ENCODE measurements at regions not wholly inside any gene's neighbourhood (a gene's known extent, or its start where the extent isn't known, plus 50 kb on each side); places are given as distances from the start of the nearest gene placed in this dataset.

DNA sequence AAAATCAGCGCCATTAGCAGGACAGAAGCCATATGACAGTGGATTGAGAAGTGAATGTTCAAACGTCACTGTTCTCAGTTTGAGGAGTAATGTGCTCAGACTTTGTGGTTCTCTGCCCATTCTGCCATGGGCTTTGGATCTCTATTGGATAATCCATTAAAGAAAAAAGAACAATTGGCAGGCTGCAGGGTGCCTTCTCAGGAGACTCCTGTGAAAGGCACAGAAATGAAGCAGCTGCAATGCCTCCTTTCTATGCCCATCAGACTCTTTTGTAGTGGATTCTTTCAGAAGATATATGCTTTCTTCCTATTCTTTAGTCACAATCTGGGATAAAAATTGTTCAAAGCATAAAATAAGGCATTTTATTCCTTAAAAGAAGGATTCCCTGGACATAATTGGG lies 506.9 kb upstream of the KLHL29 start:
- ChIA-PET CTCF (ENCODE audit: low intra/inter-chr PET ratio, low total read pairs) (no interaction called here), POLR2A (no interaction called here)
- in situ Hi-C loops (cut with HindIII; ENCODE audit: extremely low pct_ligation_motif_present, low pct_unique_long_range_greater_than_20kb): no loop called here
- Histone ChIP-seq H3K27ac (ENCODE audit: extremely low read length, insufficient read depth, low read length) (no peak overlapping the region), H3K27me3 (ENCODE audit: control insufficient read depth in 1 of 2, insufficient read depth in 2 of 2, low read length in 2 of 2) (no peaks in the 10 kb centered on the region), H3K9ac (ENCODE audit: insufficient read depth, low read depth, low read length) (no peak overlapping the region), H2AFZ (ENCODE audit: low read length) (no peak overlapping the region), H3K79me2 (ENCODE audit: insufficient read depth, low read length) (no peaks in the 10 kb centered on the region), H3K4me3 (replicated peaks in 1 of 3; ENCODE audit: insufficient read depth in 1 of 3, low read depth in 2 of 3, low read length in 3 of 3) (no peak overlapping the region), H3K4me1 (ENCODE audit: insufficient read depth, low read length) (no peaks in the 10 kb centered on the region), H3K36me3 (replicated peaks in 1 of 2; ENCODE audit: control insufficient read depth in 1 of 2, insufficient read depth in 2 of 2, low read length in 2 of 2) (no peaks in the 10 kb centered on the region), H3K4me2 (ENCODE audit: low read depth, low read length) (no peak overlapping the region), H3K9me3 (ENCODE audit: low read length) (peaks cover 74% of the 10 kb centered on the region), H4K20me1 (ENCODE audit: insufficient read depth, low read length) (no peaks in the 10 kb centered on the region)
- WGBS (ENCODE audit: low lambda C conversion rate): 2% methylated on average over 2 of the region's 2 CpGs
- no peak for TF ChIP-seq ZNF549 (CRISPR knock-in tag; IDR thresholded peaks at IDR 0.05)
- TF ChIP-seq HBP1 (CRISPR knock-in tag; IDR thresholded peaks at IDR 0.05; ENCODE audit: low read depth): no peak
- TF ChIP-seq, protein P1, sequence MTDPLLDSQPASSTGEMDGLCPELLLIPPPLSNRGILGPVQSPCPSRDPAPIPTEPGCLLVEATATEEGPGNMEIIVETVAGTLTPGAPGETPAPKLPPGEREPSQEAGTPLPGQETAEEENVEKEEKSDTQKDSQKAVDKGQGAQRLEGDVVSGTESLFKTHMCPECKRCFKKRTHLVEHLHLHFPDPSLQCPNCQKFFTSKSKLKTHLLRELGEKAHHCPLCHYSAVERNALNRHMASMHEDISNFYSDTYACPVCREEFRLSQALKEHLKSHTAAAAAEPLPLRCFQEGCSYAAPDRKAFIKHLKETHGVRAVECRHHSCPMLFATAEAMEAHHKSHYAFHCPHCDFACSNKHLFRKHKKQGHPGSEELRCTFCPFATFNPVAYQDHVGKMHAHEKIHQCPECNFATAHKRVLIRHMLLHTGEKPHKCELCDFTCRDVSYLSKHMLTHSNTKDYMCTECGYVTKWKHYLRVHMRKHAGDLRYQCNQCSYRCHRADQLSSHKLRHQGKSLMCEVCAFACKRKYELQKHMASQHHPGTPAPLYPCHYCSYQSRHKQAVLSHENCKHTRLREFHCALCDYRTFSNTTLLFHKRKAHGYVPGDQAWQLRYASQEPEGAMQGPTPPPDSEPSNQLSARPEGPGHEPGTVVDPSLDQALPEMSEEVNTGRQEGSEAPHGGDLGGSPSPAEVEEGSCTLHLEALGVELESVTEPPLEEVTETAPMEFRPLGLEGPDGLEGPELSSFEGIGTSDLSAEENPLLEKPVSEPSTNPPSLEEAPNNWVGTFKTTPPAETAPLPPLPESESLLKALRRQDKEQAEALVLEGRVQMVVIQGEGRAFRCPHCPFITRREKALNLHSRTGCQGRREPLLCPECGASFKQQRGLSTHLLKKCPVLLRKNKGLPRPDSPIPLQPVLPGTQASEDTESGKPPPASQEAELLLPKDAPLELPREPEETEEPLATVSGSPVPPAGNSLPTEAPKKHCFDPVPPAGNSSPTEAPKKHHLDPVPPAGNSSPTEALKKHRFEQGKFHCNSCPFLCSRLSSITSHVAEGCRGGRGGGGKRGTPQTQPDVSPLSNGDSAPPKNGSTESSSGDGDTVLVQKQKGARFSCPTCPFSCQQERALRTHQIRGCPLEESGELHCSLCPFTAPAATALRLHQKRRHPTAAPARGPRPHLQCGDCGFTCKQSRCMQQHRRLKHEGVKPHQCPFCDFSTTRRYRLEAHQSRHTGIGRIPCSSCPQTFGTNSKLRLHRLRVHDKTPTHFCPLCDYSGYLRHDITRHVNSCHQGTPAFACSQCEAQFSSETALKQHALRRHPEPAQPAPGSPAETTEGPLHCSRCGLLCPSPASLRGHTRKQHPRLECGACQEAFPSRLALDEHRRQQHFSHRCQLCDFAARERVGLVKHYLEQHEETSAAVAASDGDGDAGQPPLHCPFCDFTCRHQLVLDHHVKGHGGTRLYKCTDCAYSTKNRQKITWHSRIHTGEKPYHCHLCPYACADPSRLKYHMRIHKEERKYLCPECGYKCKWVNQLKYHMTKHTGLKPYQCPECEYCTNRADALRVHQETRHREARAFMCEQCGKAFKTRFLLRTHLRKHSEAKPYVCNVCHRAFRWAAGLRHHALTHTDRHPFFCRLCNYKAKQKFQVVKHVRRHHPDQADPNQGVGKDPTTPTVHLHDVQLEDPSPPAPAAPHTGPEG (CRISPR knock-in tag; IDR thresholded peaks at IDR 0.05): no peak
- no peak for TF ChIP-seq SCMH1 (CRISPR knock-in tag; IDR thresholded peaks at IDR 0.05; ENCODE audit: borderline replicate concordance)
- no peak for TF ChIP-seq KLF16 (CRISPR knock-in tag; IDR thresholded peaks at IDR 0.05)
- no peak for TF ChIP-seq PHF5A (CRISPR knock-in tag; IDR thresholded peaks at IDR 0.05; ENCODE audit: low read depth, unreplicated experiment)
- TF ChIP-seq FOXK2 (IDR thresholded peaks at IDR 0.05): no peak
- no peak for TF ChIP-seq PHF20 (CRISPR knock-in tag; IDR thresholded peaks at IDR 0.05)
- TF ChIP-seq ZNF251 (CRISPR knock-in tag; IDR thresholded peaks at IDR 0.05): no peak
- TF ChIP-seq, protein P2, sequence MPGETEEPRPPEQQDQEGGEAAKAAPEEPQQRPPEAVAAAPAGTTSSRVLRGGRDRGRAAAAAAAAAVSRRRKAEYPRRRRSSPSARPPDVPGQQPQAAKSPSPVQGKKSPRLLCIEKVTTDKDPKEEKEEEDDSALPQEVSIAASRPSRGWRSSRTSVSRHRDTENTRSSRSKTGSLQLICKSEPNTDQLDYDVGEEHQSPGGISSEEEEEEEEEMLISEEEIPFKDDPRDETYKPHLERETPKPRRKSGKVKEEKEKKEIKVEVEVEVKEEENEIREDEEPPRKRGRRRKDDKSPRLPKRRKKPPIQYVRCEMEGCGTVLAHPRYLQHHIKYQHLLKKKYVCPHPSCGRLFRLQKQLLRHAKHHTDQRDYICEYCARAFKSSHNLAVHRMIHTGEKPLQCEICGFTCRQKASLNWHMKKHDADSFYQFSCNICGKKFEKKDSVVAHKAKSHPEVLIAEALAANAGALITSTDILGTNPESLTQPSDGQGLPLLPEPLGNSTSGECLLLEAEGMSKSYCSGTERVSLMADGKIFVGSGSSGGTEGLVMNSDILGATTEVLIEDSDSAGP (CRISPR knock-in tag; IDR thresholded peaks at IDR 0.05; ENCODE audit: borderline replicate concordance): no peak
- no peak for TF ChIP-seq ZNF136 (CRISPR knock-in tag; IDR thresholded peaks at IDR 0.05; ENCODE audit: low read depth)
- TF ChIP-seq MYC (CRISPR knock-in tag; IDR thresholded peaks at IDR 0.05; ENCODE audit: borderline replicate concordance): no peak
- BruUV-seq (replicated peaks): no TSS peak
- FAIRE-seq (no peak), ATAC-seq (no peak), DNase-seq (ENCODE audit: low spot score) (no peak)
- intact Hi-C loops (cut with micrococcal nuclease; ENCODE audit: unreplicated experiment): no loop called here

Data from HepG2 (cell line).